AG09309 (cell line): ENCODE measurements at regions not wholly inside any gene's neighbourhood (a gene's known extent, or its start where the extent isn't known, plus 50 kb on each side); places are given as distances from the start of the nearest gene placed in this dataset.
"Not testable (repeated sequence)": the region's sequence is repeated elsewhere in the genome, so short reads cannot be mapped to it uniquely, and the experiment has no call there.

ENCODE experiments used
- DNase-seq: peaks from one replicate; pipeline ENCODE4 v3.0.0-alpha.2; 2010; ENCODE audit warnings: low read depth
- H3K4me3 ChIP-seq: 2 replicates; pipeline ENCODE4 v1.5.1; 2011; ENCODE audit warnings: mild to moderate bottlenecking, low read depth, low read length, moderate library complexity; ENCODE audit not compliant: control insufficient read depth
- CTCF ChIP-seq: IDR thresholded peaks from 2 replicates; pipeline ENCODE4 v1.5.1; 2011; ENCODE audit warnings: mild to moderate bottlenecking, low read depth, low read length, inconsistent platforms; ENCODE audit not compliant: insufficient read depth, control insufficient read depth; ENCODE audit errors: missing control alignments

GRCh38 chr16:16674820-16675219 lies 295.9 kb downstream of the NPIPA7 start:
- DNase-seq, H3K4me3 ChIP-seq: not testable (repeated sequence)

GRCh38 chr16:16721849-16722248 lies 342.9 kb downstream of the NPIPA7 start:
- not testable (repeated sequence) for H3K4me3 ChIP-seq, DNase-seq

- DNase-seq, H3K4me3 ChIP-seq: not testable (repeated sequence)
These were observed 343.7 kb downstream of the NPIPA7 start for GRCh38 chr16:16722666-16723065.

- not testable (repeated sequence) for DNase-seq, H3K4me3 ChIP-seq
These were observed 345.0 kb downstream of the NPIPA7 start for GRCh38 chr16:16723819-16724519.

GRCh38 chr16:16727048-16727447 lies 348.1 kb downstream of the NPIPA7 start:
- DNase-seq, H3K4me3 ChIP-seq: not testable (repeated sequence)

- not testable (repeated sequence) for DNase-seq, H3K4me3 ChIP-seq
These were observed 363.6 kb downstream of the NPIPA7 start for GRCh38 chr16:16742573-16742972.

- H3K4me3 ChIP-seq, DNase-seq: not testable (repeated sequence)
These were observed 376.2 kb downstream of the NPIPA7 start for GRCh38 chr16:16754992-16755667.

- DNase-seq, result no peak
- no peak for TF ChIP-seq CTCF
- H3K4me3 ChIP-seq, result no peak overlapping the region
These were observed 384.5 kb downstream of the NPIPA7 start for GRCh38 chr16:16763449-16763848.

- not testable (repeated sequence) for DNase-seq, H3K4me3 ChIP-seq
These were observed 391.8 kb downstream of the NPIPA7 start for GRCh38 chr16:16770717-16771116.

- no peak for DNase-seq
- TF ChIP-seq CTCF, result no peak
- H3K4me3 ChIP-seq, result no peak overlapping the region
These were observed 395.4 kb downstream of the NPIPA7 start for GRCh38 chr16:16774389-16774788.

GRCh38 chr16:16778332-16778731 lies 399.4 kb downstream of the NPIPA7 start:
- no peak for DNase-seq
- no peak overlapping the region for H3K4me3 ChIP-seq
- no peak for TF ChIP-seq CTCF
